ENCODE measurements at regions not wholly inside any gene's neighbourhood (a gene's known extent, or its start where the extent isn't known, plus 50 kb on each side); places are given as distances from the start of the nearest gene placed in this dataset.

DNA sequence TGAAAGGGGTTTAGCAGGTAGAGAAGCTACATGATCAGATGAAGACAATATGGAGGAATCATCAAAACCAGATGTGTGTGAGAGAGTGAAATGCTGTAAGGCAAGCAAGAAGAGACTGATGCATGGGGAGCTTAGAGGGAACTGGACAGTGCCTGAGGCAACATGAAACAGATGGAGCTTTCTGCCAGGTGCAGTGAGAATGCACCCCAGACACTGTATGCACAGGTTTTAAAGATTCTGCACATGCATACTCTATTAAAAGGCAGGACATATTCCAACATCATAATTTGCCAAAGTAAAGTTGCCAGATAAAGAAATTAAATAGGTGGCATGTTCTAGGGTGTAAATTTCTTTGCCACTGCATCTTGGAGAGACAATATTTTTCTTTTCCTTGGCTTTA, 200.1 kb downstream of the AMY1C start:
- TF ChIP-seq SIN3A (IDR thresholded peaks at IDR 0.05; ENCODE audit: borderline replicate concordance, insufficient read depth, low read length) = no peak
- no peak for TF ChIP-seq TAF1 (IDR thresholded peaks at IDR 0.05; ENCODE audit: borderline replicate concordance, insufficient read depth, low read length)
- TF ChIP-seq, protein P1, sequence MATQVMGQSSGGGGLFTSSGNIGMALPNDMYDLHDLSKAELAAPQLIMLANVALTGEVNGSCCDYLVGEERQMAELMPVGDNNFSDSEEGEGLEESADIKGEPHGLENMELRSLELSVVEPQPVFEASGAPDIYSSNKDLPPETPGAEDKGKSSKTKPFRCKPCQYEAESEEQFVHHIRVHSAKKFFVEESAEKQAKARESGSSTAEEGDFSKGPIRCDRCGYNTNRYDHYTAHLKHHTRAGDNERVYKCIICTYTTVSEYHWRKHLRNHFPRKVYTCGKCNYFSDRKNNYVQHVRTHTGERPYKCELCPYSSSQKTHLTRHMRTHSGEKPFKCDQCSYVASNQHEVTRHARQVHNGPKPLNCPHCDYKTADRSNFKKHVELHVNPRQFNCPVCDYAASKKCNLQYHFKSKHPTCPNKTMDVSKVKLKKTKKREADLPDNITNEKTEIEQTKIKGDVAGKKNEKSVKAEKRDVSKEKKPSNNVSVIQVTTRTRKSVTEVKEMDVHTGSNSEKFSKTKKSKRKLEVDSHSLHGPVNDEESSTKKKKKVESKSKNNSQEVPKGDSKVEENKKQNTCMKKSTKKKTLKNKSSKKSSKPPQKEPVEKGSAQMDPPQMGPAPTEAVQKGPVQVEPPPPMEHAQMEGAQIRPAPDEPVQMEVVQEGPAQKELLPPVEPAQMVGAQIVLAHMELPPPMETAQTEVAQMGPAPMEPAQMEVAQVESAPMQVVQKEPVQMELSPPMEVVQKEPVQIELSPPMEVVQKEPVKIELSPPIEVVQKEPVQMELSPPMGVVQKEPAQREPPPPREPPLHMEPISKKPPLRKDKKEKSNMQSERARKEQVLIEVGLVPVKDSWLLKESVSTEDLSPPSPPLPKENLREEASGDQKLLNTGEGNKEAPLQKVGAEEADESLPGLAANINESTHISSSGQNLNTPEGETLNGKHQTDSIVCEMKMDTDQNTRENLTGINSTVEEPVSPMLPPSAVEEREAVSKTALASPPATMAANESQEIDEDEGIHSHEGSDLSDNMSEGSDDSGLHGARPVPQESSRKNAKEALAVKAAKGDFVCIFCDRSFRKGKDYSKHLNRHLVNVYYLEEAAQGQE (IDR thresholded peaks at IDR 0.05; ENCODE audit: insufficient read depth in 1 of 2, low read depth in 2 of 2, low read length in 2 of 2) = no peak
- no peak for TF ChIP-seq FOXP2 (optimal IDR thresholded peaks at IDR 0.05; ENCODE audit: borderline replicate concordance, extremely low read depth, extremely low read length, insufficient read depth)
- no peak for TF ChIP-seq POLR2AphosphoS5 (IDR thresholded peaks at IDR 0.05; ENCODE audit: low read depth, low read length)

DNA sequence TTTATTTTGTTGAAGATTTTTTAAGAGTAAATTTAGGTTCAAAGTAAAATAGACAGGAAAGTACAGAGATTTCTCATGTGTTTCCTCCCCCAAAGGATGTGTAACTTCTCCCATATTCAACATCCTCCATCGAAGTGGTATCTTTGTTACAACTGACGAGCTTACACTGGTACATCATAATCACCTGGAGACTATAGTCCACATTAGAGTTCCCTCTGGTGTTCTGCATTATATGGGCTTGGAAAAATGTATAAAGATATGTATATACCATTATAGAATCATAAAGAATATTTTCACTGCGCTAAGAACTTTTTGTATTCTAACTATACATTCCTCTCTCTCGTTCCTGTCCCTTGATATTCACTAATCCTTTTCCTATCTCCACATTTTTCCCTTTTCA, 203.7 kb downstream of the AMY1C start:
- TF ChIP-seq TAF1 (IDR thresholded peaks at IDR 0.05; ENCODE audit: borderline replicate concordance, insufficient read depth, low read length) (no peak), FOXP2 (optimal IDR thresholded peaks at IDR 0.05; ENCODE audit: borderline replicate concordance, extremely low read depth, extremely low read length, insufficient read depth) (no peak), SIN3A (IDR thresholded peaks at IDR 0.05; ENCODE audit: borderline replicate concordance, insufficient read depth, low read length) (no peak), POLR2AphosphoS5 (IDR thresholded peaks at IDR 0.05; ENCODE audit: low read depth, low read length) (no peak)
- TF ChIP-seq, protein P1 (IDR thresholded peaks at IDR 0.05; ENCODE audit: insufficient read depth in 1 of 2, low read depth in 2 of 2, low read length in 2 of 2) = no peak

DNA sequence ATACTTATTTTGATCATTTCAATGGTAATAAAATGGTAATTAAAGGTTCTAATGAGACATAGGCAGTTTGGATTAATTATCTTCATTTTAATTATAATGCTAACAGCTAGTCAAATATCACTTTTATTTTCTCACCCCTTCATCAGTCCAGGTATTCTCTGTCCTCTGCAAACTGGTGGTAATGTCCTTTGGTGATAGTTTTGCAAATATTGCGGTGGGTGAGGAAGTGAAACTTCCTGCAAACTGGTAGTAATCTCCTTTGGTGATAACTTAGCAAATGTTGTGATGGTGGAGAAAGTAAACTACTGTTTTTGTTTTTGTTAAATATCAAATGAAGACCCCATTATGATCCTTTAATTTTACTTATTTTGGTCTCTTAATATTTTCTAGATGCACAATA, 209.0 kb downstream of the AMY1C start:
- TF ChIP-seq, protein P1 (IDR thresholded peaks at IDR 0.05; ENCODE audit: insufficient read depth in 1 of 2, low read depth in 2 of 2, low read length in 2 of 2) = no peak
- TF ChIP-seq FOXP2 (optimal IDR thresholded peaks at IDR 0.05; ENCODE audit: borderline replicate concordance, extremely low read depth, extremely low read length, insufficient read depth) = no peak
- TF ChIP-seq SIN3A (IDR thresholded peaks at IDR 0.05; ENCODE audit: borderline replicate concordance, insufficient read depth, low read length) = no peak
- no peak for TF ChIP-seq POLR2AphosphoS5 (IDR thresholded peaks at IDR 0.05; ENCODE audit: low read depth, low read length)

DNA sequence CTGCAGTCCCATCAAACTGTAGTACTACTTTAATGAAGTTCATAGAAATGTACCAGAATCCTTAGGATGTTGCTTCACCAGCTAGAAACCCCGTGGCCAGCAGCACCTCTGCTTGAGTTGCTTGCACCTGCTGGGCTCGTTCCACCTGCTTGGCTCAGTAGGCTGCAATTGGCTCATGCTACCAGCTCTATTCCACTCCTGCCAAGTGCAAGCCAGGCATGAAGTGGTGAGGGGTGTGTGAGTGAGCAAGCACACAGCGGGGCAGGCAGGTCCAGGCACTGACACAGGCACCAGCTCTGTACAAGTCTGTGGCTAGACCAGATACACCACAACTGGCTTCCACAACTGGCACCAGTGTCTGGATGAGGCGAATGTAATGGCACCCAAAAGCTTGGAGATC, 209.9 kb downstream of the AMY1C start:
- no peak for TF ChIP-seq SIN3A (IDR thresholded peaks at IDR 0.05; ENCODE audit: borderline replicate concordance, insufficient read depth, low read length)
- TF ChIP-seq, protein P1 (IDR thresholded peaks at IDR 0.05; ENCODE audit: insufficient read depth in 1 of 2, low read depth in 2 of 2, low read length in 2 of 2) = no peak
- TF ChIP-seq FOXP2 (optimal IDR thresholded peaks at IDR 0.05; ENCODE audit: borderline replicate concordance, extremely low read depth, extremely low read length, insufficient read depth) = no peak

DNA sequence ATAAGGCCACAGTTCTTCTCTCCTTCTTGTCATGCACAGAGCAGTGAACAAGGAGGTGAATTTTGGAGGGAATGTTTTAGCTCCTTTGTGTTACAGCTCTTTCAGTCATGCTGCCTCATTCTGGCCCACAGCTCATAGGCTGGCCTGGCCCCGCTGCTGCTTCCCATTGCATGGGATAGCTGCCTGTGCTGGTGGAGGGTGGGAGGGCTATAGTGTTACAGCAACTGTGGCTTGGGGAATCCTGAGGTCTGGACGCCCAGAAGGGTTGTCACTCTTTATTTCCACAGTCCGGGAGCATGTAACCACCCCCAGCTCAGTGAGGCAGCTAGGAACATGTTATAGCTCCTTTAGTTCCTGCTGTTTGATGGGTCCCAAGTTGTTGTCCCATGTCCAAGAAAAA, 210.3 kb downstream of the AMY1C start:
- TF ChIP-seq FOXP2 (optimal IDR thresholded peaks at IDR 0.05; ENCODE audit: borderline replicate concordance, extremely low read depth, extremely low read length, insufficient read depth) = no peak
- TF ChIP-seq TAF1 (IDR thresholded peaks at IDR 0.05; ENCODE audit: borderline replicate concordance, insufficient read depth, low read length) = no peak
- no peak for TF ChIP-seq SIN3A (IDR thresholded peaks at IDR 0.05; ENCODE audit: borderline replicate concordance, insufficient read depth, low read length)
- TF ChIP-seq, protein P1 (IDR thresholded peaks at IDR 0.05; ENCODE audit: insufficient read depth in 1 of 2, low read depth in 2 of 2, low read length in 2 of 2) = no peak
- no peak for TF ChIP-seq POLR2AphosphoS5 (IDR thresholded peaks at IDR 0.05; ENCODE audit: low read depth, low read length)
